Thyroid gland (tissue), 4 donors: ENCODE measurements at regions not wholly inside any gene's neighbourhood (a gene's known extent, or its start where the extent isn't known, plus 50 kb on each side); places are given as distances from the start of the nearest gene placed in this dataset.

Source experiments
- DNase-seq, 2 donors: peaks; one replicate each; pipeline ENCODE4 v3.0.0-alpha.2; 2019
- H3K27ac ChIP-seq, 3 donors: fragments of 200-600 bp; sonication (generic); 1 replicate in 2 of 3; 2 replicates in 1 of 3; pipeline ENCODE4 v1.5.1; 2016 to 2019; ENCODE audit warnings: mild to moderate bottlenecking in 1 of 3, moderate library complexity in 1 of 3
- H3K27me3 ChIP-seq: fragments of 200-600 bp; sonication (generic); one replicate; pipeline ENCODE4 v1.5.1; 2019
- H3K36me3 ChIP-seq, 2 donors: fragments of 200-600 bp; sonication (generic); one replicate each; pipeline ENCODE4 v1.5.1; 2016 to 2019
- H3K4me1 ChIP-seq, 2 donors: fragments of 200-600 bp; sonication (generic); one replicate each; pipeline ENCODE4 v1.5.1; 2017 to 2019
- H3K4me3 ChIP-seq, 3 donors: fragments of 200-600 bp; sonication (generic); replicated peaks in 1 of 3; 1 replicate in 2 of 3; 2 replicates in 1 of 3; pipeline ENCODE4 v1.5.1; 2016; ENCODE audit warnings: mild to moderate bottlenecking in 1 of 3
- H3K9me3 ChIP-seq: fragments of 200-600 bp; sonication (generic); one replicate; pipeline ENCODE4 v1.5.1; 2017
- POLR2A ChIP-seq, 2 donors: fragments of 450-650 bp; IDR thresholded peaks; one replicate each; pipeline ENCODE4 v1.6.1; 2017; ENCODE audit warnings: antibody characterized with exemption in 2 of 2, mild to moderate bottlenecking in 2 of 2, moderate library complexity in 1 of 2
- WGBS, 2 donors: methylation state at CpG; one replicate each; pipeline ENCODE4 v1.1.5; 2017; 5-methylcytosine and 5-hydroxymethylcytosine counted together
- intact Hi-C: fragments of 100-400 bp; cut with DNase I; formaldehyde crosslinking; loops from one replicate; pipeline ENCODE4 v1.15.1; 2023
- TF ChIP-seq, protein P1 (sequence below), 6 experiments: fragments of 200-600 bp in 3 of 6; fragments of 450-650 bp in 3 of 6; sonication (generic) in 3 of 6; IDR thresholded peaks; one replicate each; pipeline ENCODE4 v1.5.1; 2016 to 2019; ENCODE audit warnings: antibody characterized with exemption in 6 of 6, mild to moderate bottlenecking in 2 of 6, inconsistent platforms in 1 of 6, moderate library complexity in 1 of 6

GRCh38 chr5:58121391-58121790, 338.5 kb downstream of the PLK2 start:
- 97 to 99% methylated on average over 2 of the region's 2 CpGs for WGBS, 2 donors
- no peaks in the 10 kb centered on the region for H3K9me3 ChIP-seq
- DNase-seq, result no peak
- intact Hi-C loops, result no loop called here
- H3K27ac ChIP-seq, result no peak overlapping the region
- TF ChIP-seq, protein P1, sequence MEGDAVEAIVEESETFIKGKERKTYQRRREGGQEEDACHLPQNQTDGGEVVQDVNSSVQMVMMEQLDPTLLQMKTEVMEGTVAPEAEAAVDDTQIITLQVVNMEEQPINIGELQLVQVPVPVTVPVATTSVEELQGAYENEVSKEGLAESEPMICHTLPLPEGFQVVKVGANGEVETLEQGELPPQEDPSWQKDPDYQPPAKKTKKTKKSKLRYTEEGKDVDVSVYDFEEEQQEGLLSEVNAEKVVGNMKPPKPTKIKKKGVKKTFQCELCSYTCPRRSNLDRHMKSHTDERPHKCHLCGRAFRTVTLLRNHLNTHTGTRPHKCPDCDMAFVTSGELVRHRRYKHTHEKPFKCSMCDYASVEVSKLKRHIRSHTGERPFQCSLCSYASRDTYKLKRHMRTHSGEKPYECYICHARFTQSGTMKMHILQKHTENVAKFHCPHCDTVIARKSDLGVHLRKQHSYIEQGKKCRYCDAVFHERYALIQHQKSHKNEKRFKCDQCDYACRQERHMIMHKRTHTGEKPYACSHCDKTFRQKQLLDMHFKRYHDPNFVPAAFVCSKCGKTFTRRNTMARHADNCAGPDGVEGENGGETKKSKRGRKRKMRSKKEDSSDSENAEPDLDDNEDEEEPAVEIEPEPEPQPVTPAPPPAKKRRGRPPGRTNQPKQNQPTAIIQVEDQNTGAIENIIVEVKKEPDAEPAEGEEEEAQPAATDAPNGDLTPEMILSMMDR (IDR thresholded peaks at IDR 0.05), result no peak
- no peak for TF ChIP-seq POLR2A (IDR thresholded peaks at IDR 0.05)
- no peaks in the 10 kb centered on the region for H3K4me1 ChIP-seq
- H3K4me3 ChIP-seq, result no peak overlapping the region
- H3K36me3 ChIP-seq, result no peaks in the 10 kb centered on the region
- no peaks in the 10 kb centered on the region for H3K27me3 ChIP-seq

GRCh38 chr5:58117542-58117941, 342.3 kb downstream of the PLK2 start:
- Histone ChIP-seq H3K9me3 (no peaks in the 10 kb centered on the region), H3K27me3 (no peaks in the 10 kb centered on the region), H3K4me1 (no peaks in the 10 kb centered on the region), H3K36me3 (no peaks in the 10 kb centered on the region), H3K4me3 (no peak overlapping the region), H3K27ac (no peak overlapping the region)
- TF ChIP-seq, protein P1 (IDR thresholded peaks at IDR 0.05), result no peak
- TF ChIP-seq POLR2A (IDR thresholded peaks at IDR 0.05), result no peak
- no peak for DNase-seq
- intact Hi-C loops, result no loop called here
- 61 to 72% methylated on average over 2 of the region's 2 CpGs for WGBS, 2 donors

- intact Hi-C loops, result no loop called here
These were observed 343.5 kb downstream of the PLK2 start for GRCh38 chr5:58116346-58116745.

GRCh38 chr5:58115811-58116210, 344.1 kb downstream of the PLK2 start:
- DNase-seq, result no peak
- H3K36me3 ChIP-seq, result no peaks in the 10 kb centered on the region
- H3K9me3 ChIP-seq, result no peaks in the 10 kb centered on the region
- WGBS, 2 donors, result 100% methylated on average over 1 of the region's 1 CpG
- H3K27ac ChIP-seq, result no peak overlapping the region
- no peaks in the 10 kb centered on the region for H3K4me1 ChIP-seq
- TF ChIP-seq, protein P1 (IDR thresholded peaks at IDR 0.05), result no peak
- no peak for TF ChIP-seq POLR2A (IDR thresholded peaks at IDR 0.05)
- H3K27me3 ChIP-seq, result no peaks in the 10 kb centered on the region
- no peak overlapping the region for H3K4me3 ChIP-seq
- intact Hi-C loops, result no loop called here

More at GRCh38 chr5:58116346-58116745, 343.5 kb downstream of the PLK2 start:
- no peak overlapping the region for H3K4me3 ChIP-seq
- H3K9me3 ChIP-seq, result no peaks in the 10 kb centered on the region
- WGBS, 2 donors, result 69 to 75% methylated on average over 3 of the region's 3 CpGs
- no peaks in the 10 kb centered on the region for H3K4me1 ChIP-seq
- TF ChIP-seq POLR2A (IDR thresholded peaks at IDR 0.05), result no peak
- TF ChIP-seq, protein P1 (IDR thresholded peaks at IDR 0.05), result no peak
- H3K27me3 ChIP-seq, result no peaks in the 10 kb centered on the region
- no peak overlapping the region for H3K27ac ChIP-seq
- H3K36me3 ChIP-seq, result no peaks in the 10 kb centered on the region
- no peak for DNase-seq

- H3K36me3 ChIP-seq, result no peaks in the 10 kb centered on the region
- H3K9me3 ChIP-seq, result no peaks in the 10 kb centered on the region
- no peak overlapping the region for H3K27ac ChIP-seq
- no peaks in the 10 kb centered on the region for H3K4me1 ChIP-seq
- H3K27me3 ChIP-seq, result no peaks in the 10 kb centered on the region
- DNase-seq, result no peak
- 88 to 94% methylated on average over 3 of the region's 3 CpGs for WGBS, 2 donors
- H3K4me3 ChIP-seq, result no peak overlapping the region
- TF ChIP-seq POLR2A (IDR thresholded peaks at IDR 0.05), result no peak
- TF ChIP-seq, protein P1 (IDR thresholded peaks at IDR 0.05), result no peak
- intact Hi-C loops, result no loop called here
These were observed 345.6 kb downstream of the PLK2 start for GRCh38 chr5:58114324-58114723.
